ENCODE measurements at regions not wholly inside any gene's neighbourhood (a gene's known extent, or its start where the extent isn't known, plus 50 kb on each side); places are given as distances from the start of the nearest gene placed in this dataset.

- no peak for TF ChIP-seq CTCF (IDR thresholded peaks at IDR 0.05)
- TF ChIP-seq POLR2A (IDR thresholded peaks at IDR 0.05) = no peak
- no peak for TF ChIP-seq POLR2AphosphoS5 (IDR thresholded peaks at IDR 0.05)
Observed at GRCh38 chr1:69201716-69202115, 366.0 kb upstream of the LRRC7 start.

Data from breast epithelium (tissue), 3 donors.